ENCODE measurements at regions not wholly inside any gene's neighbourhood (a gene's known extent, or its start where the extent isn't known, plus 50 kb on each side); places are given as distances from the start of the nearest gene placed in this dataset.

DNA sequence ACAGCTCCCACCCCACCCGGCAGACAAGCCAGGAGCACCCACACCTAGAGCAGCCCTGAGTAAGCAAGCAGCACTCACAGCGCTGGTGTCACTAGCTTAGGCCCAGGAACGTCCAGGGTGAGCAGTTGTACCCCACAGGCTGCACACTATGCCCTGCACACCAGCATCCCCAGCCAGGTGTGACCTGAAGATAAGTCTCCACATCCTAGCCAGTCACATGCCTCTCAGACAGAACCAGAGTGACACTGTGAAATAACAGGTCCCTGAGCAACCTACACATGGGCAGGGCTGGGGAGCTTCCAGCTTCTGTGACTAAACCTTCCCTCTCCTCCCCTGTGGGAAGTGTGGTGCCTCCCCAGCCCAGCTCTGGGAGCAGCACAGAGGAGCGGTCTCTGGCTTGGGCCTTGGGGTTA, 253.6 kb downstream of the UACA start:
- intact Hi-C loops (cut with DNase I) = no loop called here

DNA sequence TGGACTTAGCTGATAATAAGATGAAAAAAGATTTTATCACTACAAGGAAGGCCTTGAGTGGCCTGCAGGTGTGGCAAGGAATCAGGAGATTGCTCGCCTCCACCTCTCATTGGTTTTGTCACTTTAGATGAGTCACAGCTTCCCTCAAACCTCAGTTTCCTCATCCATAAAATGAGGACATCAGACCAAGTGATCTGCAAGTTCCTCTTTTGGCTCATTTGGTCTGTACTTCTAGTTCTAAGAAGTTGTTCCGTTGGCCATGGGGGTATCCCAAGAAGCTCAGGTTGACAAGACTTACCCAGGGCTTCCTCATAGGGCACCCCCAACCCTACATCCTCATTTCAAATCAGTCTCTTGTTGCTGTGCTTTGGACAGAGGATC, 254.1 kb downstream of the UACA start:
- Histone ChIP-seq H3K27ac (no peak overlapping the region), H3K4me1 (ENCODE audit: insufficient read depth) (peaks cover 13% of the 10 kb centered on the region), H3K9me3 (no peaks in the 10 kb centered on the region), H3K4me3 (no peak overlapping the region), H3K27me3 (no peaks in the 10 kb centered on the region), H3K36me3 (no peaks in the 10 kb centered on the region)
- TF ChIP-seq POLR2A (IDR thresholded peaks at IDR 0.05) = no peak
- TF ChIP-seq EP300 (IDR thresholded peaks at IDR 0.05) = no peak
- TF ChIP-seq, protein P1, sequence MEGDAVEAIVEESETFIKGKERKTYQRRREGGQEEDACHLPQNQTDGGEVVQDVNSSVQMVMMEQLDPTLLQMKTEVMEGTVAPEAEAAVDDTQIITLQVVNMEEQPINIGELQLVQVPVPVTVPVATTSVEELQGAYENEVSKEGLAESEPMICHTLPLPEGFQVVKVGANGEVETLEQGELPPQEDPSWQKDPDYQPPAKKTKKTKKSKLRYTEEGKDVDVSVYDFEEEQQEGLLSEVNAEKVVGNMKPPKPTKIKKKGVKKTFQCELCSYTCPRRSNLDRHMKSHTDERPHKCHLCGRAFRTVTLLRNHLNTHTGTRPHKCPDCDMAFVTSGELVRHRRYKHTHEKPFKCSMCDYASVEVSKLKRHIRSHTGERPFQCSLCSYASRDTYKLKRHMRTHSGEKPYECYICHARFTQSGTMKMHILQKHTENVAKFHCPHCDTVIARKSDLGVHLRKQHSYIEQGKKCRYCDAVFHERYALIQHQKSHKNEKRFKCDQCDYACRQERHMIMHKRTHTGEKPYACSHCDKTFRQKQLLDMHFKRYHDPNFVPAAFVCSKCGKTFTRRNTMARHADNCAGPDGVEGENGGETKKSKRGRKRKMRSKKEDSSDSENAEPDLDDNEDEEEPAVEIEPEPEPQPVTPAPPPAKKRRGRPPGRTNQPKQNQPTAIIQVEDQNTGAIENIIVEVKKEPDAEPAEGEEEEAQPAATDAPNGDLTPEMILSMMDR (IDR thresholded peaks at IDR 0.05) = no peak
- no peak for DNase-seq
- intact Hi-C loops (cut with DNase I) = no loop called here
- WGBS, 3 donors = 90 to 93% (median 91%) methylated on average over 2 of the region's 2 CpGs

More for the DNA sequence above, 253.6 kb downstream of the UACA start:
- Histone ChIP-seq H3K27me3 (no peaks in the 10 kb centered on the region), H3K9me3 (no peaks in the 10 kb centered on the region), H3K4me1 (ENCODE audit: insufficient read depth) (peaks cover 9% of the 10 kb centered on the region), H3K36me3 (no peaks in the 10 kb centered on the region), H3K4me3 (no peak overlapping the region), H3K27ac (no peak overlapping the region)
- TF ChIP-seq EP300 (IDR thresholded peaks at IDR 0.05) (no peak), POLR2A (IDR thresholded peaks at IDR 0.05) (no peak)
- TF ChIP-seq, protein P1 (IDR thresholded peaks at IDR 0.05) = no peak
- DNase-seq = no peak
- WGBS, 3 donors = 92 to 96% (median 94%) methylated on average over 4 of the region's 4 CpGs

DNA sequence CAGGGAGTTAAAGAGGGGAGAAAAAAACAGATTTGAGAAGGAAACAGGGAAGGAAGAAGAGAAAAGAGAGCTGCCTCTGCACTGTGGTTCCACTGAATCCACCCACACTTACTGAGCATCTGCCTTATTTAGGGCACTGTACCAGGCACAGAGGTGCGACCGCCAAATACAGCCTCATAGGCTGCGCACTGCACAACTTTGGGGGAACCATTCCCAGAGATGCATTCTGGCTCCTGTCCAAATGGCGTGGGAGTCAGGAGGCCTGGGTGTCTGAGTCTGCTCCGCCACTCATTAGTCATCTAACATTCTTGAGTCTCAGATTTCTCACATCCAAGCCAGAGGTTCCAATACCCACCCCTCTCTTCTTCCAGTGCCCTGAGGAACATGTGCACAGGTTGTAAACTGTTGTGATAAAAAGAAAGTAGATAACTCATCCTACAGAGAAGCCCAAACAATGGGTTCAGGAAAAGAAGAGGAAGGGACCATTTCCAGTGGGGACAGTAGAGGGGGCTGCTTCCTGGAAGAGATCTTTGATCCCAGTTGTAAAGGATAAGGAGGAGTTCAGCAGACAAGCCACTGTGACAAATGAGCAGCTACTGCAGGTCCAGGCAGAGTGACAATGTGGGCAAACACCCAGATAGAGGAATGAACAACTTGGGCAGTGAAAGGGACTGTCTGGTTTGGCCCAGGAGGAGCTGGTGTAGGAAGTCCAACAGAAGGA, 254.6 kb downstream of the UACA start:
- TF ChIP-seq, protein P1 (IDR thresholded peaks at IDR 0.05) = no peak
- TF ChIP-seq POLR2A (IDR thresholded peaks at IDR 0.05) (no peak), EP300 (IDR thresholded peaks at IDR 0.05) (no peak)
- Histone ChIP-seq H3K4me1 (ENCODE audit: insufficient read depth) (peaks cover 18% of the 10 kb centered on the region), H3K27me3 (no peaks in the 10 kb centered on the region), H3K9me3 (no peaks in the 10 kb centered on the region), H3K36me3 (no peaks in the 10 kb centered on the region), H3K4me3 (no peak overlapping the region), H3K27ac (no peak overlapping the region)
- intact Hi-C loops (cut with DNase I) = no loop called here
- WGBS, 3 donors = 45 to 49% (median 47%) methylated on average over 5 of the region's 5 CpGs
- no peak for DNase-seq

DNA sequence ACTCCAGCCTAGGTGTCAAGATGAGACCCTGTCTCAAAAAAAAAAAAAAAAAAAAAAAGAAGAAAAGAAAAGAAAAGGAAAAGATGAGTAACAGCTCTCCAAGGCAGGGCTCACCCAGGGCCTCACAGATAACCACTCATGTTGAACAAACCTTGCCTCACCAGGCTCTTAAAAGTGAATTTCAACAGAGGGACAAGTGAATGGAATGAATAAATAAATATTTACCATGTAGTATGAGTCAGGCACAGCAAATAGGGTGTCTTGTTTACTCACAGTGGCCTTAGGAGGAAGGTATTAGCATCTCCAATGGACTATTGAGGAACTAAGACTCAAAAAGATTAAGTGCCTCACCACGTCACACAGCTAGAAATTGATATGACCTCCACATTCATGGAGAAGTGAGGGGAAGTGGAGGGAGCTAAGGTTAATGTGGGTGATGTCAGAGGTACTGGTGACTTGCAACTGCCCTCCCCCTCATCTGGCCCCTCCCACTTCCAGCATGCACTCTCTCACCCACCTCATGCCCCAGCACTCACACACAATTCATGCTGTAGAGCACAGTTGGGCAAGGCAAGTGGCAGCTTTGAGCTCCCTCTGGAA, 255.5 kb downstream of the UACA start:
- no peak overlapping the region for H3K27ac ChIP-seq
- no peaks in the 10 kb centered on the region for H3K9me3 ChIP-seq

More for the DNA sequence above, 255.5 kb downstream of the UACA start:
- Histone ChIP-seq H3K4me1 (ENCODE audit: insufficient read depth) (peaks cover 21% of the 10 kb centered on the region), H3K4me3 (no peak overlapping the region), H3K27me3 (no peaks in the 10 kb centered on the region), H3K36me3 (no peaks in the 10 kb centered on the region)
- TF ChIP-seq EP300 (IDR thresholded peaks at IDR 0.05) (no peak), POLR2A (IDR thresholded peaks at IDR 0.05) (no peak)
- TF ChIP-seq, protein P1 (IDR thresholded peaks at IDR 0.05) = no peak
- intact Hi-C loops (cut with DNase I) = no loop called here
- 90 to 100% (median 100%) methylated on average over 1 of the region's 1 CpG for WGBS, 3 donors
- no peak for DNase-seq
